Activated naive CD4-positive, alpha-beta T cell treated with anti-CD3 and anti-CD28 coated beads for 36 hours (primary cell): ENCODE measurements at regions not wholly inside any gene's neighbourhood (a gene's known extent, or its start where the extent isn't known, plus 50 kb on each side); places are given as distances from the start of the nearest gene placed in this dataset.
"Not testable (repeated sequence)": the region's sequence is repeated elsewhere in the genome, so short reads cannot be mapped to it uniquely, and the experiment has no call there.

Experiments
- CTCF ChIA-PET: fragments of 350-600 bp; sonication (Branson Sonifier 250); formaldehyde crosslinking; loops from one replicate; lab custom pipeline; 2021; ENCODE audit warnings: antibody characterized with exemption; lab: Charles Lee
- DNase-seq: peaks from one replicate; pipeline ENCODE4 v3.0.0-alpha.2; 2020
- H3K27ac Mint-ChIP-seq: one replicate; pipeline ENCODE4 v1.8.0; 2021; ENCODE audit warnings: mild to moderate bottlenecking, mixed read lengths
- H3K27me3 Mint-ChIP-seq: one replicate; pipeline ENCODE4 v1.8.0; 2021; ENCODE audit warnings: low read depth, mixed read lengths
- H3K36me3 Mint-ChIP-seq: one replicate; pipeline ENCODE4 v1.8.0; 2021; ENCODE audit warnings: low read depth, mixed read lengths
- H3K4me1 Mint-ChIP-seq: one replicate; pipeline ENCODE4 v1.8.0; 2021; ENCODE audit warnings: low read depth, mixed read lengths
- H3K4me3 Mint-ChIP-seq: one replicate; pipeline ENCODE4 v1.8.0; 2021; ENCODE audit warnings: mild to moderate bottlenecking, moderate library complexity, mixed read lengths
- H3K9me3 Mint-ChIP-seq: one replicate; pipeline ENCODE4 v1.8.0; 2021; ENCODE audit warnings: mixed read lengths
- intact Hi-C: fragments of 100-400 bp; cut with micrococcal nuclease; formaldehyde crosslinking; loops from one replicate; pipeline ENCODE4 v1.15.1; 2023

DNA sequence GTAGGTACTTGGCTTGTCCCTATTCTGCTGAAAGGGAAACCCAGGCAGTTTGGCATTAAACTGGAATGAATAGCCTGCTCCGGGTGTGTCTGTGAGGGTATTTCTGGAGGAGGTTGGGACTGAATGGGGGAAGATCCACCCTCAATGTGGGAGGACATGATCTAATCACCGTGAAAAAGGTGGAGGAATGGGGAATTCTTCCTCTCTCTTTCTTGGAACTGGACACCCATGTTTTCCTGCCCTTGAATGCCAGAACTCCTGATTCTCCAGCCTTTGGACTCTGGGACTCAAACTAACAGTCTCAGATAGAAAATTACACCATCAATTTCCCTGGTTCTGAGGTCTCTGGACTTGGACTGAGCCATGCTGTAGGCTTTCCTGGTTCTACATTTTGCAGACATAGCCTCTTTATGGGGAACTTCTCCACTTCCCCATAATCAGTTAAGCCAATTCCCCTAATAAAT, 391.7 kb downstream of the EDEM1 start:
- Mint-ChIP-seq H3K4me1 (no peaks in the 10 kb centered on the region), H3K4me3 (no peak overlapping the region), H3K36me3 (no peaks in the 10 kb centered on the region), H3K9me3 (no peaks in the 10 kb centered on the region), H3K27me3 (no peaks in the 10 kb centered on the region), H3K27ac (no peak overlapping the region)
- DNase-seq = no peak
- CTCF ChIA-PET = interaction anchor here (0.6 kb wide), 1 partner anchor 12 kb away, joined by 4 read pairs; no protein-coding TSS in a partner anchor
- intact Hi-C loops = no loop called here

DNA sequence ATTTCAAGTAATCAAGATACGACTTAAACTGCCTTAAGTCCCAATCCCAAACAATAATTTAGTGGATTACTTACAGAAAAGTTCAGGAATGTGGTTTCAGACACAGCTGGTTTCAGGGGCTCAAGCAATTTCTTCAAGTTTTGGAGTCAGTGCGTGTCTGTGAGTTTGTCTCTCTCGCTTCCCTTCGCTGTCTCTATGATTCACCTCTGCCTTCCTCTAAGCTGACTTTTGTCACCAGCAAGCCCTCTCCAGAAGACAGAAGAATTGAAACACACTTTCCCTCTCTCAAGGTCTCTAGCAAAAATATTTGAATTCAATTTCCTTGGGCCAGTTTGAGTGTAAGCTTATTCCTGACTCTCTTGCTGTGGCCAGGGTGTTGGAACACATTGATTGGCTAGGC, 392.4 kb downstream of the EDEM1 start:
- no peak for DNase-seq
- no peaks in the 10 kb centered on the region for H3K4me1 Mint-ChIP-seq
- no peaks in the 10 kb centered on the region for H3K27me3 Mint-ChIP-seq
- intact Hi-C loops = no loop called here
- H3K27ac Mint-ChIP-seq = no peak overlapping the region
- no peaks in the 10 kb centered on the region for H3K36me3 Mint-ChIP-seq
- no peak overlapping the region for H3K4me3 Mint-ChIP-seq
- CTCF ChIA-PET = no interaction called here
- H3K9me3 Mint-ChIP-seq = no peaks in the 10 kb centered on the region

DNA sequence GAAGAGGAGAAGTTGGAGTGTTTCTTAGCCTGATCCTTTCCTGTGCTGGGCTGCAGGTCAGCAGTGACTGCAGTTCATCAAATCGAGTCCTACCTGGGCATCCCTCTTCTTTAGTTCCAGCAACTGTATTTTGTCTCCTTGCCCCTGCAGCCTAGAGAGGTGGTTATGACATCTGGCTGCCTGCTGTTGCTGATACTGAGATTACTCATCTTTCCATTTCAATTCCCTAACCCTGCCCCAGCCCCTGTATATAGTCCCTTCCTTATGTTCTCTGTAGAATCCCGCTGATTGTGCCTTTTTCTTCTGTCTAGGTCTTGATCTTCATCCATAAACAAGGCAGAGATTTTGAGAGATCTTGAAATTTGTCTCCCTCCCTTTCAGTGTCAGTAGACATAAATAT, 393.3 kb downstream of the EDEM1 start:
- intact Hi-C loops = no loop called here
- Mint-ChIP-seq H3K36me3 (no peaks in the 10 kb centered on the region), H3K27me3 (no peaks in the 10 kb centered on the region), H3K4me3 (no peak overlapping the region), H3K9me3 (no peaks in the 10 kb centered on the region), H3K27ac (no peak overlapping the region), H3K4me1 (no peaks in the 10 kb centered on the region)
- CTCF ChIA-PET = interaction anchor here (0.7 kb wide), 1 partner anchor 1392 kb away, joined by 3 read pairs; no protein-coding TSS in a partner anchor
- no peak for DNase-seq

DNA sequence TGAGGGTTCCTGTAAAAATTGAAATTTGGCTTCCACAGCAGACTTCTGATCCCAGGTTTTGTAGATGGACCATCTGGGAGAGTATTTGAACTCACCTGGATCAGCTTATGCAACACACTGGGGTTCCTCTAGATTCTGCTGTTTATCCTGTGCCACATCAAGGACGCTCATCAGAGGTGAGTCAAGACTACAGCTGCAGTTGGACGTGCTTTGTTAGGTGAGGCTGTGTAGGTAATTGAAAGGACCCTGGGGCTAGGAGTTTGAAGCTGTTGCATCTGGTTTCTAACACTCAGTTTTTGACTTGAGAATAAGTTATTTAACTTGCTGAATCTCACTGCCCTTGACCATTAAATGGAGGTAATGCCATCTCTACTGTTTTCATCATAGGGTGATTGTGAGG, 394.2 kb downstream of the EDEM1 start:
- H3K27ac Mint-ChIP-seq = no peak overlapping the region
- DNase-seq = no peak
- H3K4me3 Mint-ChIP-seq = no peak overlapping the region
- H3K9me3 Mint-ChIP-seq = no peaks in the 10 kb centered on the region
- H3K4me1 Mint-ChIP-seq = no peaks in the 10 kb centered on the region
- CTCF ChIA-PET = no interaction called here
- no peaks in the 10 kb centered on the region for H3K27me3 Mint-ChIP-seq
- intact Hi-C loops = no loop called here
- H3K36me3 Mint-ChIP-seq = no peaks in the 10 kb centered on the region

DNA sequence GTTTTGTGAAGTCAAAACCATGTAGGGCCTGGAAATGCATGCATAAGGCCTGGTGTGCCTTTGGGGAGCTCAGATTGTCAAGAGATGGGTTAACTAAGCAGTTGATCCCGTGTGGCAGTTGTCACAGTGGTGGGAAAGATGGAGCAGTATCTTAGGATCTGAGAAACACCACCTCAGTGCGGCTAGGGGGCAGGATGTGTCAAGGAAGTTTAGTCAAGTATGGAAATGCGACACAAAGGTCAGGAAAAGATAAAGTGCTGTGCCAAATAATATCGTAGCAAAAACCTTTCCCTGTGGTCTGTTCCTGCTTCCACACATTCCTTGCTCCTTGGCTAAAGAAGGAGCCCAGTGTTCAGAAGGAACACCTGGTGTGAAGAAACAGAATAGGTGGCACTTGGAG, 396.4 kb downstream of the EDEM1 start:
- intact Hi-C loops = no loop called here
- CTCF ChIA-PET = no interaction called here
- Mint-ChIP-seq H3K4me3 (no peak overlapping the region), H3K4me1 (no peaks in the 10 kb centered on the region), H3K27me3 (no peaks in the 10 kb centered on the region), H3K27ac (no peak overlapping the region), H3K9me3 (no peaks in the 10 kb centered on the region), H3K36me3 (no peaks in the 10 kb centered on the region)
- no peak for DNase-seq

DNA sequence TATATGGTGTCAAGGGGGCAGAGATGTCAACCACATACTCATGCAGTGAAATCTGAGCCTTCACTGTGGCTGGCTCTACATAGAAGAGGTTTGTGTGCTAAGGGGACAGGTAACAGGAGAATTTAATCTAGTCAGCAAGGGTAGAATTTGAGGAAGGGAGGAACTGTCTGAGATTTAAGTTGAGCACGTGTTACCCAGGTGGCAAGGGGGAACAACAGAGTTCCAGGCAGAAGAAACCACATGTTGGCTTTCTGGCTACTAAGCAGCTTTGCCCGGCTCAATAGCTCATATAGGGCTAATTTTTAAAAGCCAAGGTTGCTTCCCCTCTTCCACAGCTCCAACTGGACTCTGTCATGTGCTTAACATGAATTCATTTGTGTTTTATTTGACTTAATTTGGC, 397.6 kb downstream of the EDEM1 start:
- H3K27me3 Mint-ChIP-seq = no peaks in the 10 kb centered on the region
- H3K9me3 Mint-ChIP-seq = peaks cover 1% of the 10 kb centered on the region
- no peaks in the 10 kb centered on the region for H3K4me1 Mint-ChIP-seq
- intact Hi-C loops = no loop called here
- no peaks in the 10 kb centered on the region for H3K36me3 Mint-ChIP-seq
- no peak overlapping the region for H3K27ac Mint-ChIP-seq
- CTCF ChIA-PET = no interaction called here
- H3K4me3 Mint-ChIP-seq = no peak overlapping the region
- DNase-seq = no peak

DNA sequence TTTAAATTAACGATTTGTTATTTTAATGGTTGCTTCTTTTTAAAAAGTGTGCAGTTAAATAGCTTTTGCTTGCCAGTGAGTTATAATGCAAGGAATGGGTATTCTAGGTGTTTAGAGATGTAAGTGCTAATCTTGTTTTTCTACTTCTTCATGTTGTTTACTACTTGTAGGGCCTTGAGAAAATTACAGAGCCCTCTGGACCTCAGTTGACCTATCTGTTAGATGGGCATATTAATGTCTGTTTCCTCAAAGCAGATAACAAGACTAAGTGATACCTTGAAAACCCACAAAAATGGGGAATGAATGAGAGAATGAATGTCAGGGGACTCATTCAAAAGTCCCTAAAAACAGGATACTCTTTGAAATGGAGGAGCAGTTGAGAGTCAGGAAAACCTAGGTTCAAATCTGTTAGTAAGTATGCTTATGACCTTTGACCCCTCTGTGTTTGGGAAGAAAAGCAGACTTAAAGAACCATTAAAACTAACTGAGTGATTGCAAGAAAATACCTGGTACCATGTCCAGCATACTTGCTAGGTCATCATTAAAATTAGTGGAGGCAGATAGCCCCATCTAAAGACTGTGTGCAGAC, 419.5 kb downstream of the EDEM1 start:
- H3K9me3 Mint-ChIP-seq = peaks cover 14% of the 10 kb centered on the region

DNA sequence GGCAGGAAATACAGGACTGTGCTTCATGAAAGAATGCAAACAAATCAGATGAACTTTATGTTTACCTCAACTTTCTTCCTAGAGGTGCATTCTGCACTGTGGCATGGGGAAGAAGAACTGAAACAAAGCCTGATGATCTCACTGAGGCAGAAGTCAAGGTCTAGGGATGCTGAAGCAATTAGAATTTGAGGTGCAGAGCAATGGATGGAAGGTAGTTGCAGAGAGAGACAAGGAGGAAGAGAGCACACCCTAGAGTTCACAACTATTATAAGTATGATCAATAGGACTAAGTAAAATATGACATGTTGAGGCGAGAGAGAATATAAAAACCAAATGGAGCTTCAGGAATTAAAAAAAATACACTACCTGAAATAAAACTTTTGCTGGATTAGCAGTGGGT, 420.1 kb downstream of the EDEM1 start:
- H3K27me3 Mint-ChIP-seq = no peaks in the 10 kb centered on the region
- H3K27ac Mint-ChIP-seq = no peak overlapping the region
- no peak for DNase-seq
- peaks cover 9% of the 10 kb centered on the region for H3K9me3 Mint-ChIP-seq
- no peaks in the 10 kb centered on the region for H3K36me3 Mint-ChIP-seq
- no peak overlapping the region for H3K4me3 Mint-ChIP-seq
- H3K4me1 Mint-ChIP-seq = no peaks in the 10 kb centered on the region
- CTCF ChIA-PET = no interaction called here
- intact Hi-C loops = no loop called here

More for the DNA sequence above, 419.5 kb downstream of the EDEM1 start:
- Mint-ChIP-seq H3K4me1 (no peaks in the 10 kb centered on the region), H3K27me3 (no peaks in the 10 kb centered on the region), H3K36me3 (no peaks in the 10 kb centered on the region), H3K27ac (no peak overlapping the region), H3K4me3 (no peak overlapping the region)
- no peak for DNase-seq
- CTCF ChIA-PET = no interaction called here
- intact Hi-C loops = no loop called here

DNA sequence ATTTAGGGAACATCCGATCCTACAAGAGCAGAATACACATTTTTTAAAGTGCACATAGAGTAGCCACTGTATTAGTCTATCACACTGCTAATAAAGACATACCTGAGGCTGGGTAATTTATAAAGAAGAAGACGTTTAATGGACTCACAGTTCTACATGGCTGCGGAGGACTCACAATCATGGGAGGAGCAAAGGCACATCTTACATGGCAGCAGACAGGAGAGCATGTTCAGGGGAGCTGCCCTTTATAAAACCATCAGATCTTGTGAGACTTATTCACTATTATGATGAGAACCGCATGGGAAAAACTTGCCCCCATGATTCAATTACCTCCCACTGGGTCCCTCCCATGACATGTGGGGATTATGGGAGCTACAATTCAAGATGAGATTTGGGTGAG, 421.5 kb downstream of the EDEM1 start:
- intact Hi-C loops, H3K4me1 Mint-ChIP-seq, CTCF ChIA-PET, H3K9me3 Mint-ChIP-seq, H3K36me3 Mint-ChIP-seq, H3K4me3 Mint-ChIP-seq, H3K27me3 Mint-ChIP-seq, DNase-seq, H3K27ac Mint-ChIP-seq: not testable (repeated sequence)

DNA sequence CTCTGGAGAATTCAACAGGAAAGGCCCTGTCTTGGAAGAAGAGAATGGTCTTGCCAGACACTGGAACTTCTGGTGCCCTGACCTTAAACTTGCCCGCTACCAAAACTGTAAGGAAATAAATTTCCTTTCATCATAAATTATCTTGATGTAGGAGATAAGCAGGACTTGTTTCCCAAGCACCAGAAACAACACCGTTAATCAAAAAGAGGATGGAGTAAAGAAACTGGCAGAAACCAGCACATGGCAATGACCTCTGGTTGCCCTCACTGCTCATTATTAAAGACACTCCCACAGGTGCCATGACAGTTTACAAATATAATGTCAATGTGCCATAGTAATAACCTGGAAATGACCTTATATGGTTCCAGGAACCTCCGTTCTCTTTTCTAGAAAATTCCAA, 426.1 kb downstream of the EDEM1 start:
- Mint-ChIP-seq H3K4me3 (no peak overlapping the region), H3K9me3 (peaks cover 2% of the 10 kb centered on the region), H3K4me1 (no peaks in the 10 kb centered on the region), H3K36me3 (no peaks in the 10 kb centered on the region), H3K27me3 (no peaks in the 10 kb centered on the region), H3K27ac (no peak overlapping the region)
- intact Hi-C loops = no loop called here
- CTCF ChIA-PET = no interaction called here
- no peak for DNase-seq

DNA sequence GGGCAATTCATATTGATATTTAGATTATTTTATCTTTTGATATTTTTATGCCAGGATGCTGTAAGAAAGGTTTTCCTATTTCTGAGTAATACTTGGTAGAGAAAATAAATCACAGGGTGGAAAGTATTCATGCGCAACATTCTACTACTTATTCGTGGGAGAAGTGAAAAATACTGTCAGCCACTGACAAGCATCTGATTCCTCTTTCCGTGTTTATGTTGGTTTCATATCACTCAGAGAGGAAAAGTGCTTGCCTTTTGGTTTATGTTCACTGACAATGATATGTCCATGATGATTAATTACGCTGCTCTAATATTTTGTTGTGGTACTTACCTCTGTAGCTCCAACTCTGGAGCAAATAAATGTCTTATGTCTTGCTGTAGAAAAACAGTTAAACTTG, 429.4 kb downstream of the EDEM1 start:
- H3K4me1 Mint-ChIP-seq = no peaks in the 10 kb centered on the region
- no peak overlapping the region for H3K4me3 Mint-ChIP-seq
- intact Hi-C loops = no loop called here
- no peaks in the 10 kb centered on the region for H3K36me3 Mint-ChIP-seq
- CTCF ChIA-PET = no interaction called here
- no peaks in the 10 kb centered on the region for H3K9me3 Mint-ChIP-seq
- no peaks in the 10 kb centered on the region for H3K27me3 Mint-ChIP-seq
- no peak for DNase-seq
- H3K27ac Mint-ChIP-seq = no peak overlapping the region

DNA sequence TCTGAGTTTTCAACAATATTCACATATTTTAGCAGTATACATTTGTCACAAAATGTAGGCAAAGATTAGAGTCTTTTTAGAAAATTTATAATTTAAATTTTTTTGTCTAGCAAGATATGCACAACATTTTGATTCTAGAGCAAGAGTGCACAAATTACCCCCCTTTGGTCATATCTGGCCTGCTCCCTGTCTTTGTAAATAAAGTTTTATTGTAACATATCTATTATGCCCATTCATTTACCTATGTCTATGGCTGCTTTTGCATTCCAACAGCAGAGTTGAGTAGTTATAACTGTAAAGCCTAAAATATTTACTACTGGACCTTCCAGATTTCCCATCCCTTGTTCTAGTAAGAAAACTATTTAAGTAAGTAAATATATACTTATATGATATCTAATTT, 430.7 kb downstream of the EDEM1 start:
- peaks cover 7% of the 10 kb centered on the region for H3K9me3 Mint-ChIP-seq
- no peaks in the 10 kb centered on the region for H3K4me1 Mint-ChIP-seq
- H3K27me3 Mint-ChIP-seq = no peaks in the 10 kb centered on the region
- no peak for DNase-seq
- H3K27ac Mint-ChIP-seq = no peak overlapping the region
- CTCF ChIA-PET = no interaction called here
- H3K4me3 Mint-ChIP-seq = no peak overlapping the region
- no peaks in the 10 kb centered on the region for H3K36me3 Mint-ChIP-seq
- intact Hi-C loops = no loop called here

DNA sequence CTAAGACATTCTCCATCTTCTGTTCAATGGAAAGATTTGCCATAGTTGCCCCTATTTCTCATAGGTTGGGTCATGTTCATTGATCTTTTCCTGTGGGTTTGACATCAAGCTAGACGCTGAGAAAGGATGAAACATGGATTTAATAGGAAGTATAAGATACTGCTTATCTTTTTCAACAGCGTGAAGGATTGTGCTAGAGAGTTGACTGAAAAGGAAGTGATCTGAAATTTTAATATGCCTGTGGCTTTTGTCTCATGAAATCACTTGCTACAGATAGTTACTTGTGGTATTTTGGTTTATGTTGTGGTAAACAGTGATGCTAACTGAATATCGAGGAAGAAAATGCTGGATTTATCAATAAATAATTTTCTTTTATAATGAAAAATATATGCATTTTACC, 442.9 kb downstream of the EDEM1 start:
- H3K27me3 Mint-ChIP-seq = no peaks in the 10 kb centered on the region
- no peaks in the 10 kb centered on the region for H3K36me3 Mint-ChIP-seq
- CTCF ChIA-PET = interaction anchor here (0.5 kb wide), 1 partner anchor 537 kb away, joined by 3 read pairs; no protein-coding TSS in a partner anchor
- no peaks in the 10 kb centered on the region for H3K9me3 Mint-ChIP-seq
- intact Hi-C loops = no loop called here
- no peak overlapping the region for H3K27ac Mint-ChIP-seq
- no peak for DNase-seq
- no peak overlapping the region for H3K4me3 Mint-ChIP-seq
- H3K4me1 Mint-ChIP-seq = no peaks in the 10 kb centered on the region
